NCI-H748 (cell line): ENCODE measurements at regions not wholly inside any gene's neighbourhood (a gene's known extent, or its start where the extent isn't known, plus 50 kb on each side); places are given as distances from the start of the nearest gene placed in this dataset.

ENCODE experiments used
- DNase-seq: peaks from one replicate; lab custom pipeline; 2025; ENCODE audit not compliant: unreplicated experiment; lab: John Stamatoyannopoulos, UW

- DNase-seq: no peak
These were observed 246.9 kb downstream of the ACTR3B start for GRCh38 chr7:153006452-153006851.

GRCh38 chr7:153006911-153007310 lies 247.4 kb downstream of the ACTR3B start:
- DNase-seq: no peak

- no peak for DNase-seq
These were observed 250.9 kb downstream of the ACTR3B start for GRCh38 chr7:153010416-153010815.

- DNase-seq: no peak
These were observed 252.7 kb downstream of the ACTR3B start for GRCh38 chr7:153012203-153012602.

GRCh38 chr7:153017223-153017622 lies 257.7 kb downstream of the ACTR3B start:
- DNase-seq: no peak

- no peak for DNase-seq
These were observed 262.0 kb downstream of the ACTR3B start for GRCh38 chr7:153021542-153021941.

GRCh38 chr7:153022475-153023193 lies 263.1 kb downstream of the ACTR3B start:
- peak; percentile 61 for DNase-seq

- DNase-seq: no peak
These were observed 263.6 kb downstream of the ACTR3B start for GRCh38 chr7:153023194-153023592.

- DNase-seq: no peak
These were observed 267.7 kb downstream of the ACTR3B start for GRCh38 chr7:153027210-153027609.

- DNase-seq: no peak
These were observed 268.4 kb downstream of the ACTR3B start for GRCh38 chr7:153027904-153028303.

GRCh38 chr7:153030976-153031375 lies 271.4 kb downstream of the ACTR3B start:
- DNase-seq: no peak

GRCh38 chr7:153034791-153035190 lies 275.2 kb downstream of the ACTR3B start:
- DNase-seq: no peak

- DNase-seq: no peak
These were observed 277.0 kb downstream of the ACTR3B start for GRCh38 chr7:153036396-153037063.

- DNase-seq: no peak
These were observed 283.9 kb downstream of the ACTR3B start for GRCh38 chr7:153043440-153043839.

- no peak for DNase-seq
These were observed 285.4 kb downstream of the ACTR3B start for GRCh38 chr7:153044981-153045380.

GRCh38 chr7:153047079-153047959 lies 287.8 kb downstream of the ACTR3B start:
- no peak for DNase-seq

GRCh38 chr7:153052206-153052605 lies 292.7 kb downstream of the ACTR3B start:
- DNase-seq: no peak

- no peak for DNase-seq
These were observed 302.5 kb downstream of the ACTR3B start for GRCh38 chr7:153061910-153062528.

- no peak for DNase-seq
These were observed 305.5 kb downstream of the ACTR3B start for GRCh38 chr7:153065051-153065450.

GRCh38 chr7:153066711-153067110 lies 307.2 kb downstream of the ACTR3B start:
- DNase-seq: no peak

- DNase-seq: no peak
These were observed 310.6 kb downstream of the ACTR3B start for GRCh38 chr7:153070141-153070540.
